NT2/D1 (cell line): ENCODE measurements at regions not wholly inside any gene's neighbourhood (a gene's known extent, or its start where the extent isn't known, plus 50 kb on each side); places are given as distances from the start of the nearest gene placed in this dataset.

Source experiments
- SUZ12 ChIP-seq: IDR thresholded peaks from 2 replicates; pipeline ENCODE4 v1.6.1; 2011; ENCODE audit not compliant: insufficient read length, insufficient read depth; ENCODE audit errors: extremely low read depth
- YY1 ChIP-seq: IDR thresholded peaks from 2 replicates; pipeline ENCODE4 v1.6.1; 2011; ENCODE audit not compliant: insufficient read length, insufficient read depth
- ZNF274 ChIP-seq: IDR thresholded peaks from 2 replicates; pipeline ENCODE4 v1.6.1; 2011; ENCODE audit warnings: mild to moderate bottlenecking, low read depth, low read length

DNA sequence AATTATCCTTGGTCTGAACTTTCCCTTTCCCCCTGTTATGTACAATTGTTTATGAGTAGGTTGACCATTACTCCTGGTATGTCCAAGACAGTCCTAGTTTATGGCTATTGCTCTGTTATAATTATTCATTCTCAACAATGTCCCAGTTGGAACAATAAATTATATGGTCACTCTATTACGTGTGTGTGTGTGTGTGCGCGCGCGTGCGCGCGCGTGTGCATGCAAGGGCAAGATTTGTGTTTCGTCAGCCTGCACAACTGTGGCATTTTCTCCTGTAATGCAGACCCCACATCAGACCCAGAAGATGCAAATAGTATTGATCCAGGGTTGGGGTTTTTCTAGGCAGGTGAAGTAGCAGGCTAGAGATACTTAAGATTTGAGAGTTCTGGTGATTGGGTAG lies 88.4 kb downstream of the ESM1 start:
- no peak for TF ChIP-seq YY1
- TF ChIP-seq ZNF274: no peak
- no peak for TF ChIP-seq SUZ12
